ENCODE measurements at regions not wholly inside any gene's neighbourhood (a gene's known extent, or its start where the extent isn't known, plus 50 kb on each side); places are given as distances from the start of the nearest gene placed in this dataset.

DNA sequence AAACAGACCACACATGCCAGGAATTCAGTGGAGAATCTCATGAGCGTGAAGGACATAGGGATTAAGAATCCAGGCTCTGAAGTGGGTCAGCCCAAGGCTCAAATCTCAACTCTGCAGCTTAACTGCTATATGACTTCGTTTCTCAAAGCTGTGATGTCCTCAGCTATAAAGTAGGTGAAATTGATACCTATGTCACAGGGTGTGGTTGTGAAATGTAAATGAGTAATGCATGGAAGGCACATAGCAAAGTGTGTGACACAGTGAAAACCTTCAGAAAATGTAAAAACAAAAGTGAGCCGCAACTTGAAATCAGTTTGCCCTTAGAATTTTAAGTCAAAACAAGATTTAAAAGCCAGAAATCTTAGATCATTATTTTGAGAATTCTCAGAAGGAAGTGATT, 145.7 kb upstream of the PRMT6 start:
- TF ChIP-seq, protein P1, sequence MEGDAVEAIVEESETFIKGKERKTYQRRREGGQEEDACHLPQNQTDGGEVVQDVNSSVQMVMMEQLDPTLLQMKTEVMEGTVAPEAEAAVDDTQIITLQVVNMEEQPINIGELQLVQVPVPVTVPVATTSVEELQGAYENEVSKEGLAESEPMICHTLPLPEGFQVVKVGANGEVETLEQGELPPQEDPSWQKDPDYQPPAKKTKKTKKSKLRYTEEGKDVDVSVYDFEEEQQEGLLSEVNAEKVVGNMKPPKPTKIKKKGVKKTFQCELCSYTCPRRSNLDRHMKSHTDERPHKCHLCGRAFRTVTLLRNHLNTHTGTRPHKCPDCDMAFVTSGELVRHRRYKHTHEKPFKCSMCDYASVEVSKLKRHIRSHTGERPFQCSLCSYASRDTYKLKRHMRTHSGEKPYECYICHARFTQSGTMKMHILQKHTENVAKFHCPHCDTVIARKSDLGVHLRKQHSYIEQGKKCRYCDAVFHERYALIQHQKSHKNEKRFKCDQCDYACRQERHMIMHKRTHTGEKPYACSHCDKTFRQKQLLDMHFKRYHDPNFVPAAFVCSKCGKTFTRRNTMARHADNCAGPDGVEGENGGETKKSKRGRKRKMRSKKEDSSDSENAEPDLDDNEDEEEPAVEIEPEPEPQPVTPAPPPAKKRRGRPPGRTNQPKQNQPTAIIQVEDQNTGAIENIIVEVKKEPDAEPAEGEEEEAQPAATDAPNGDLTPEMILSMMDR (conservative IDR thresholded peaks at IDR 0.05; ENCODE audit: low read depth, low read length) = no peak
- TF ChIP-seq EZH2 (IDR thresholded peaks at IDR 0.05; ENCODE audit: borderline replicate concordance, low read depth, low read length, poor library complexity, severe bottlenecking) = no peak

Data from A673 (cell line).